NCI-H774 (cell line): ENCODE measurements at regions not wholly inside any gene's neighbourhood (a gene's known extent, or its start where the extent isn't known, plus 50 kb on each side); places are given as distances from the start of the nearest gene placed in this dataset.
A peak's percentile ranks its signal among the peaks of the same experiment; 100 is the strongest.
"Not testable (repeated sequence)": the region's sequence is repeated elsewhere in the genome, so short reads cannot be mapped to it uniquely, and the experiment has no call there.

Experiments
- DNase-seq: peaks from one replicate; lab custom pipeline; 2025; lab: John Stamatoyannopoulos, UW

DNA sequence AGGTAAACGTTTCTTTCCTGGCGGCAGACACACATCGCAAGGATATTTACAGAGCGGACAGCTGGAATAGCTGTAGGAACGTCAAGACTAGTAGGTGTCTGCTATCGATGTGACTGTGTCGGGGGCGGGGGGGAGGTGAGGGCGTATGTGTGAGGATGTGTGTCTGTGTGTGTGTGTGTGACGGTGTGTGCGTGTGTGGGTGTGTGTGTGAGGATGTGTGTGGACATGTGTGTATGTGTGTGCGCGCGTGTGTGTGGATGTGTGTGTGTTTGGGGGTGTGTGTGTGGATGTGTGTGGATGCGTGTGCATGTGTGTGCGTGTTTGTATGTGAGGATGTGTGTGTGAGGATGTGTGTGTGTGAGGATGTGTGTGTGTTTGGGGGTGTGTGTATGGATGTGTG is 55.4 kb downstream of the PNMA6F start:
- not testable (repeated sequence) for DNase-seq

DNA sequence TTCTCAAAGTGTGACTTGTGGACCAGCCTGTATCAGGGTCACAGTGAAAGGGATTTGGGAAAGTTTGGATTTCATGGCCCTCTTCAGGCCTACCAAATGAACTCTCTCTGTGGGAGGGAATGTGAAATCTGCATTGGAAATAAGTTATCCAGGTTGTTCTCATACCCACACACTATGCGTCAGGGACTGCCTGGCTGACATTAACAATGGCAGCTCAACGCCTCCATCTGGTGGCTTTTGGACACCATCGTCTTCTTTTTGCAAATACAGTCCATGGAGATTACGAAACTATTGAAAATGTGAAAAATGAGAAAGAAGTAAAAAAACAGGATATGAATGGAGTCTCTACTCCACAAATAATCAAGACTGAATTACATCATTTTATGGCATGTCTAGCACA is 61.1 kb downstream of the PNMA6F start:
- not testable (repeated sequence) for DNase-seq

DNA sequence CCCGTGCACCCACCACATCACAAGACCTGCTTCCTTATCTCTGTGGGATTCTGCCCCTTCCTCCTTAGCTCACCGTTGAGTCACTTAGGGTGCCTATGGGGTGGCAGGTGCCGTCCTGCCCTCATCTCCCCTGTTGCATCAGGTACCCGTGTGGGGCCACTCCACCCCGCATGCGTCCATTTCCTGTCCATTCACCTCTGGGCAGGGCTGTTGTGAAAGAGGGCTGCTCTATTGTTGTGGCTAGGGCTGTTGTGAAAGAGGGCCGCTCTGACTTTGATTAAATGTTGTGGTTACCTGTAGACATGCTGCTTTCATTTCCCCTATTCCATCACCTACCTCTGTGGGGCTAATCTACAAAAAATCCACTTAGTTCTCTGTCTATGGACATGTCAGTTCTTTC is 68.3 kb downstream of the PNMA6F start:
- not testable (repeated sequence) for DNase-seq

DNA sequence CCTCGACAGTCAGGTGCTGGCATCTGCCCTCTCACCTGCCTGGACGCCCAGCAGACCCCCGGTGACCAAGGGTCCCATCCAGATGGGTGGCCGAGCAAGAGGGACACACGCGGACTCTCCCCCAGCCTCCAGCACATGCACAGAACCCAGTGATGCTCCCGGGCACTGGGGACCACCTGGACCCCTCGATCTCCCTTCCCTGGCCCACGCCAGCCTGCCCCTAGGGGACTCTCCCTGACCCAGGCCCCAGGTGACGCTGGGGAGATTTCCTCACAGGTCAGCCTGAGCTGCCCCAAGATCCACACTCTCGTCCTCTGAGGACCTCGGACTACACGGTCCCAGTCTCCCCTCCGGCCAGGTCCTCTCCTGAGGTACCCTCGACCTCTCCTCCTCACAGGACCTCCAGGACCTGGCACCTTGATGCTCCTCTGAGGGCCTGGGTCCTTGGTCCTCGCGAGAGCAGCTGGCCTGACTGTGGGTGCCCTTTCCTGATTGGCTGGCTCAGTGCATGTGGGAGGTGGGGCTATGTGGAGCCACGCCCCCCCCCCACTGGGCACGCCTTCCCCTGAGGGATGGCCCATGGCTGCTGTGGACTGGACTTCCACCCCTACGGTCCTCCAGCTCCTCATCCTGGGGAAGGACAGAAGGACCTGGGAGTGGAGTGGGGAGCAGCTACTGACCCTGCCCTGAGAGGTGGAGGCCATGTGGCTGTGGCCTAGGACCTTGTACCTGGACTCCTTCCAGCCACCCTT is 69.0 kb downstream of the PNMA6F start:
- not testable (repeated sequence) for DNase-seq

DNA sequence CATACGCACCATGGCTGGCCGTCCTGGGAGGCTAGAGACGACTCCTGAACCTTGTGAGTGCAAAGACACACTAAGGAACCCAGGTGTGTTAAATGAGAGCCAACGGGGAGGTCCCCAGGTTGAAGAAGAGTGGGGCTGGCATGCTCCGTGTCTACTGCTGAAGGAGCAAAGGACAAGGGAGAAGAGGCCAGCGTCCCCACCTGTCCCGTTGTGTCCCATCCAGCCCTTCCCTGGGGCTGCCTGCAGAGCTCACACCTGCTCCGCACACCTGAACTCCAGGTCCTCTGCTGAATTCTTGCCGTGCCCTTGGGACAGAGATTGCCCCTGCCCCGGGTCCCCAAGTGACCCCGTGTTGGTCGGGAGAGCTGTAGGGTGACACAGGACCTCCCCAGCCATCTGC is 69.6 kb downstream of the PNMA6F start:
- DNase-seq: not testable (repeated sequence)

DNA sequence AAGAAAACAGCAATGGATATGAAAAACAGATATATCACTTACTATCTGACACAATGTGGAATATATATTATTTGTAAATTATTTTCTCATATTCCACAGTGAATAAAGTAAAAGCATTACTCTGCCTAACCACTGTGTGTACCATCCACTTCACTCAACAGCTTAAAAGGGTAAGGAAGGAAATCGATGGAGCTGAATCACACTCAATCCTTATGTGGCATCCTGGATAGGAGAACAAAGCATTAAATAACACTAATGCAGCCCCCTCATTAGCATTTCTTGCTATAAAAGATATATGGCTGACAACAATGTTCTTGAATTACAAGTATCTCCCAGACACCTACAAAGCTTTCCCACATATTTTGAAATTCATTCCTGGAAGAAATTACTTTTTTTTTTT is 70.8 kb downstream of the PNMA6F start:
- not testable (repeated sequence) for DNase-seq

DNA sequence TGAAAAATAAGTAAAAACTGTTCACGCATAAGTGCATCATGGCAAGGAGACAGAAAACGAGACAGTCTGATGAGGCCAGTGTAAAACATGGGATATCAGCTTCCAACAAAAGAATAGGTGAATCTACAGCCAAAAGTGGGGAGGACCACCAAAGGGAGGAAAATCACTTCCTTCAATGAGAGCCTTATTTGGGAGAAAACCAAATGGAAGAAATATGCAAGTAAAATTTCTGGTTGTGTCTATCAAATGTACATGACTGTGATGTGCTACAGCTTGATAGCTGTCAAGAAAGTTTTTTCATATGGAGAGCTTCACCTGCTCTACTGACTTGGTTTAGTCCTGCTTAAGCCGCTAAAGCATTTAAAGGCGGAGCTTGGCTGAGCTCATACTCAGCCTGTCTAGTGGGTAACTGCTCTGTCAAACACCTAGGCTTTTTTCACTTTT is 66.2 kb downstream of the MAGEA1 start:
- DNase-seq: peak; percentile 51

DNA sequence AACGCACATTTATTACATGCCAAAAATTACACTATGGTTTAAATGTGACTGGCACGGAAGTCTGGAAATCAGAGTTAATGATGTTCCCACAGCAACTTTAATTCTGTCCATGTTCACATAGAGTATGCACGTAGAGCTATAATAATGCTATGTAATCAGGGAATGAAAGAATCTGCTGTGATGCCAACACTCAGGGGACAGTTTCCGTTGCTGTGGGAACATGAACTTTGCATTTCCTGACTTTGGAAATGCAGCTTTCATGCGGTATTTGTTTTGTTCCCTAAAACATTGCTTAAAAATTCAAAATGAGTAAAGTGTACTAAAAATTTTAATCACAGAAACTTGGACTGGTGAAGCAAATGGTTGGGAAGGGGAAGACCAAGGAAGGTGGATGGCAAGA is 65.7 kb downstream of the MAGEA1 start:
- DNase-seq: no peak

DNA sequence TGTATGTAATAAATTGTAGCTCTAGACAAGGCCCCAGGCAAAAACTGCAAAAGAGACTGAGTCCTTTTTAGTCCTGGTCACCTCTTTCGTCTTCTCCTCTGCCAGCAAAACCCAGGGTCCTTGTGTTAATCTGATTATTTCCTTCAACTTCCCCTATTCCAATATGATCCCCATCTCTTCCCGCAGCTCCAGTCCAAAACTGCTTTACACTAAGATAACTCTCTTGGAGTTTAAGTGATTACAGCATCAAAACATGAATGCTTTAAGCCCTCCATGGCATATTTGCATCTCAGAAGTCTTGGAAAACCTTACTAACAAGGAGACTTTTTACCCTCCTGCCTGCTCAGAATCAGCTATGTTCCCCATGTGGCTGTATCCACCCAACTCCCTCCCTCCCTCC is 59.3 kb downstream of the MAGEA1 start:
- no peak for DNase-seq
